ENCODE measurements at regions not wholly inside any gene's neighbourhood (a gene's known extent, or its start where the extent isn't known, plus 50 kb on each side); places are given as distances from the start of the nearest gene placed in this dataset.
"Not testable (repeated sequence)": the region's sequence is repeated elsewhere in the genome, so short reads cannot be mapped to it uniquely, and the experiment has no call there.

DNA sequence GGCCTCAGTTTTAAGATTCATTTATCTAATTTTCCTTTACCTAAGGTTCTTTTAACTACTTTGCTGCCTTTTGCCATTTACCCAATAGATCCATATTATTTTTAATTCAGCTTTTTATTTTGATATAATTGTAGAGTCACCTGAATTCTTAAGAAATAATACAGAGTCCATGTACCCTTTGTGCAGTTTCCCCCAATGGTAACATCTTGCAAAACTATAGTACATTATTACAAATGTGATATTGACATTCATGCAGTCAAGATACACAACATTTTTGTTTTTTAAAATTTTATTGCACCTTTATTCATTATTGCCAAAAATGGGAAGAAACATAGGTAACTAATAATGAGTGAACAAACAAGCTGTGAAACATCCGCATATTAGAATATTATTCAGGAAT is 208.7 kb upstream of the WDFY3 start:
- Histone ChIP-seq H3K9me3 (ENCODE audit: severe bottlenecking) (no peaks in the 10 kb centered on the region), H3K36me3 (no peaks in the 10 kb centered on the region), H3K27ac (no peak overlapping the region), H3K4me3 (ENCODE audit: low read depth, low read length) (no peak overlapping the region), H3K27me3 (ENCODE audit: insufficient read depth, low read depth, severe bottlenecking) (no peaks in the 10 kb centered on the region)
- DNase-seq, result no peak
- TF ChIP-seq, protein P1, sequence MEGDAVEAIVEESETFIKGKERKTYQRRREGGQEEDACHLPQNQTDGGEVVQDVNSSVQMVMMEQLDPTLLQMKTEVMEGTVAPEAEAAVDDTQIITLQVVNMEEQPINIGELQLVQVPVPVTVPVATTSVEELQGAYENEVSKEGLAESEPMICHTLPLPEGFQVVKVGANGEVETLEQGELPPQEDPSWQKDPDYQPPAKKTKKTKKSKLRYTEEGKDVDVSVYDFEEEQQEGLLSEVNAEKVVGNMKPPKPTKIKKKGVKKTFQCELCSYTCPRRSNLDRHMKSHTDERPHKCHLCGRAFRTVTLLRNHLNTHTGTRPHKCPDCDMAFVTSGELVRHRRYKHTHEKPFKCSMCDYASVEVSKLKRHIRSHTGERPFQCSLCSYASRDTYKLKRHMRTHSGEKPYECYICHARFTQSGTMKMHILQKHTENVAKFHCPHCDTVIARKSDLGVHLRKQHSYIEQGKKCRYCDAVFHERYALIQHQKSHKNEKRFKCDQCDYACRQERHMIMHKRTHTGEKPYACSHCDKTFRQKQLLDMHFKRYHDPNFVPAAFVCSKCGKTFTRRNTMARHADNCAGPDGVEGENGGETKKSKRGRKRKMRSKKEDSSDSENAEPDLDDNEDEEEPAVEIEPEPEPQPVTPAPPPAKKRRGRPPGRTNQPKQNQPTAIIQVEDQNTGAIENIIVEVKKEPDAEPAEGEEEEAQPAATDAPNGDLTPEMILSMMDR (IDR thresholded peaks at IDR 0.05; ENCODE audit: low read depth, low read length), result no peak

DNA sequence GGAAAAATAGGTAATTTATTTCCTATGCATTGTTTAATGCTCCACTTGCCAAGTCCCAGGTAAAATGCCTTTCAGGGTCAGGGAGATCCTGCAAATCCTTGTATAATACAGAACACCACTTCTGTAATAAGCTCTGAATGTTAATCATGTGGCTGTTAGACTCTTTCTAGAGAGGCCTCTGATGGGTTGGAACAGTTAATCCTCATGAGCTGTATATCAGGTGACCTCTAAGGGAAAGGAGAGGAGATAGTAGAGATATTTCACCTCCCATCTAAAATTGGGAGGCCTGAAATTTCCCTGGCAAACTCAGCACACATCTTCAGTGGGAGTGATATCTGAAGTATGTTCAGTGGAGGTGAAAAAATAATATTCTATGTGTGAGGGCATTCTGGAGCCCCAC is 210.6 kb upstream of the WDFY3 start:
- no peak overlapping the region for H3K27ac ChIP-seq
- no peak overlapping the region for H3K4me3 ChIP-seq (ENCODE audit: low read depth, low read length)
- no peaks in the 10 kb centered on the region for H3K9me3 ChIP-seq (ENCODE audit: severe bottlenecking)
- no peaks in the 10 kb centered on the region for H3K27me3 ChIP-seq (ENCODE audit: insufficient read depth, low read depth, severe bottlenecking)
- H3K36me3 ChIP-seq, result no peaks in the 10 kb centered on the region
- DNase-seq, result no peak
- TF ChIP-seq, protein P1 (IDR thresholded peaks at IDR 0.05; ENCODE audit: low read depth, low read length), result no peak

DNA sequence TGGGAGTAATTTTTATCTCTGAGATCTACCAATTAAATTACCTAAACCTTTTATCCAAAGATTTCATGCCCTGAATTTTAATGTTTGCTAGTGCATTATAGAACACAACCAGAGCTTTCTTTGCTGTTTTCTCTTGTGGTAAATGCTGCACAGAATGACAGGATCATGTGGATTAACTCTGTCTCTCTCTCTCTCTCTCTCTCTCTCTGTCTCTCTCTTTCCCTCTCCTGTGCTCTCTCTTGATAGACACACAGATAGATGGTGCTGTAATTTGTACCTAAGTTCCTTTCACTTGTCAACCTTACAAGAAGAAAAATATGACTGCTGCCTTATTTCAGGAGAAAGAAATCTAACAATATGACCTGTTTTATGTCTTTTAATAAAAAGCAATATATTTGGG is 211.2 kb upstream of the WDFY3 start:
- TF ChIP-seq, protein P1 (IDR thresholded peaks at IDR 0.05; ENCODE audit: low read depth, low read length), result no peak
- H3K27ac ChIP-seq, result no peak overlapping the region
- H3K36me3 ChIP-seq, result no peaks in the 10 kb centered on the region
- no peak for DNase-seq
- no peaks in the 10 kb centered on the region for H3K27me3 ChIP-seq (ENCODE audit: insufficient read depth, low read depth, severe bottlenecking)
- no peaks in the 10 kb centered on the region for H3K9me3 ChIP-seq (ENCODE audit: severe bottlenecking)
- H3K4me3 ChIP-seq (ENCODE audit: low read depth, low read length), result no peak overlapping the region

DNA sequence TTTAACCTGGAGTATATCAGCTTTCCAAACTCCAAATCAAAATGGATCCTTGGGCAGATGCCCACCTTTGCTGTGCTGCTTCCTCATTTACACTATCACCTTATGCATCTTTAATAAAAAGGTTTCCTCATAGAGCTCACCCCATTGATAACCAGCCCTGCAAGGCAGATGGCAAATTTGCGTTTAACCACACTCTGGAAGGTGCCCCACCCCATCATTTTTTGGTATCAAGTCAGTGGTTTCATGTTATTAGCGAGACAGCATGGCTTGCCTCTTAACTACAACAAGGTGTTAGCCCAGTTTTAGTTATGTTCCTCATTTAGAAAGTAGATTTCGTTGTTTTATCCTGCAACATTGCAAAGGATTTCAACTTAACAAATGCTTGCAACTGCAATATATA is 214.0 kb upstream of the WDFY3 start:
- H3K27ac ChIP-seq, result no peak overlapping the region
- H3K27me3 ChIP-seq (ENCODE audit: insufficient read depth, low read depth, severe bottlenecking), result no peaks in the 10 kb centered on the region
- DNase-seq, result no peak
- H3K4me3 ChIP-seq (ENCODE audit: low read depth, low read length), result no peak overlapping the region
- no peaks in the 10 kb centered on the region for H3K9me3 ChIP-seq (ENCODE audit: severe bottlenecking)
- no peaks in the 10 kb centered on the region for H3K36me3 ChIP-seq
- TF ChIP-seq, protein P1 (IDR thresholded peaks at IDR 0.05; ENCODE audit: low read depth, low read length), result no peak

DNA sequence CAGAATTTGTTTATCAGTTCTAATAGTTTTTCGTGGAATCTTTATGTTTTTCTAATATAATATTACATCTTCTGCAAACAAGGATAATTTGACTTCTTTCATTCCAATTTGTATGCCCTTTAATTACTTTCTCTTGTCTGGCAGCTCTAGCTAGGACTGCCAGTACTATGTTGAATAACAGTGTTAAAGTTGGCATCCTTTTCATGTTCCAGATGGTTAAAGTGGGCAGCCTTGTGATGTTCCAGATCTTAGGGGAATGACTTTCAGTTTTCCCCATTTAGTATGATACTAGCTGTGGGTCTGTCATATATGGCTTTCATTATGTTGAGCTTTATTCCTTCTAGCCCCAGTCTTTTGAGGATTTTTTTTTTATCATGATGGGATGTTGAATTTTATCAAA is 220.6 kb upstream of the WDFY3 start:
- Histone ChIP-seq H3K27me3 (ENCODE audit: insufficient read depth, low read depth, severe bottlenecking) (no peaks in the 10 kb centered on the region), H3K4me3 (ENCODE audit: low read depth, low read length) (no peak overlapping the region), H3K27ac (no peak overlapping the region), H3K36me3 (no peaks in the 10 kb centered on the region), H3K9me3 (ENCODE audit: severe bottlenecking) (no peaks in the 10 kb centered on the region)
- TF ChIP-seq, protein P1 (IDR thresholded peaks at IDR 0.05; ENCODE audit: low read depth, low read length), result no peak
- DNase-seq, result no peak

DNA sequence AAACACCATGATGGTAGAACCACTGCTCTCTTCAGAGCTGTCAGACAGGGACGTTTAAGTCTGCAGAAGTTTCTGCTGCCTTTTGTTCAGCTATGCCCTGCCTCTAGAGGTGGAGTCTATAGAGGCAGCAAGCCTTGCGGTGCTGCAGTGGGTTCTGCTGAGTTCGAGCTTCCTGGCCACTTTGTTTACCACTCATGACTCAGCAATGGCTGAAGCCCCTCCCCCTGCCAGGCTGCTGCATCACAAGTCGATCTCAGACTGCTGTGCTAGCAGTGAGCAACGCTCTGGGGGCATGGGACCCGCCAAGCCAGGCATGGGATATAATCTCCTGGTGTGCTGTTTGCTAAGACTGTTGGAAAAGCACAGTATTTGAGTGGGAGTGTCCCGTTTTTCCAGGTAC is 229.5 kb upstream of the WDFY3 start:
- not testable (repeated sequence) for H3K27ac ChIP-seq; H3K4me3 ChIP-seq (ENCODE audit: low read depth, low read length); H3K27me3 ChIP-seq (ENCODE audit: insufficient read depth, low read depth, severe bottlenecking); DNase-seq; H3K9me3 ChIP-seq (ENCODE audit: severe bottlenecking); H3K36me3 ChIP-seq

Data from WERI-Rb-1 (cell line).